ENCODE measurements at regions not wholly inside any gene's neighbourhood (a gene's known extent, or its start where the extent isn't known, plus 50 kb on each side); places are given as distances from the start of the nearest gene placed in this dataset.
"Not testable (repeated sequence)": the region's sequence is repeated elsewhere in the genome, so short reads cannot be mapped to it uniquely, and the experiment has no call there.

GRCh38 chrX:6941041-6941440, 206.5 kb upstream of the STS start:
- Mint-ChIP-seq H3K36me3 (no peaks in the 10 kb centered on the region), H3K4me1 (no peaks in the 10 kb centered on the region), H3K27me3 (no peaks in the 10 kb centered on the region), H3K9me3 (peaks cover 0 to 5% (median 0%) of the 10 kb centered on the region in 7 donors), H3K27ac (no peak overlapping the region), H3K4me3 (no peak overlapping the region)
- DNase-seq (no peak), ATAC-seq (ENCODE audit: low read depth in 2 of 2) (no peak)
- Histone ChIP-seq H3K27me3 (ENCODE audit: control insufficient read depth, insufficient read depth, low read length) (no peaks in the 10 kb centered on the region), H3K27ac (ENCODE audit: insufficient read depth, low read length, poor library complexity, severe bottlenecking) (no peak overlapping the region), H3K4me3 (ENCODE audit: low read depth, low read length) (no peak overlapping the region), H3K36me3 (ENCODE audit: control insufficient read depth, insufficient read depth, low read length) (no peaks in the 10 kb centered on the region), H3K9me3 (ENCODE audit: control insufficient read depth in 2 of 2, low read length in 2 of 2) (no peaks in the 10 kb centered on the region), H3K4me1 (ENCODE audit: control insufficient read depth, insufficient read depth, low read length, poor library complexity, severe bottlenecking) (no peaks in the 10 kb centered on the region)

- H3K9me3 Mint-ChIP-seq = not testable (repeated sequence)
Measured at GRCh38 chrX:6932942-6933341, 214.6 kb upstream of the STS start.

GRCh38 chrX:6930307-6930849, 217.1 kb upstream of the STS start:
- H3K27ac Mint-ChIP-seq = no peak overlapping the region
- ATAC-seq (ENCODE audit: low read depth in 2 of 2) (no peak), DNase-seq (no peak)
- H3K27ac ChIP-seq (ENCODE audit: insufficient read depth, low read length, poor library complexity, severe bottlenecking) = no peak overlapping the region
- H3K9me3 ChIP-seq (ENCODE audit: control insufficient read depth in 2 of 2, low read length in 2 of 2) = no peaks in the 10 kb centered on the region
- H3K27me3 ChIP-seq (ENCODE audit: control insufficient read depth, insufficient read depth, low read length) = no peaks in the 10 kb centered on the region
- no peak overlapping the region for H3K4me3 ChIP-seq (ENCODE audit: low read depth, low read length)
- H3K4me1 Mint-ChIP-seq = no peaks in the 10 kb centered on the region
- H3K4me1 ChIP-seq (ENCODE audit: control insufficient read depth, insufficient read depth, low read length, poor library complexity, severe bottlenecking) = no peaks in the 10 kb centered on the region
- H3K9me3 Mint-ChIP-seq = peaks cover 0 to 10% (median 3%) of the 10 kb centered on the region in 7 donors
- H3K36me3 ChIP-seq (ENCODE audit: control insufficient read depth, insufficient read depth, low read length) = no peaks in the 10 kb centered on the region
- H3K36me3 Mint-ChIP-seq = no peaks in the 10 kb centered on the region
- H3K4me3 Mint-ChIP-seq = no peak overlapping the region
- no peaks in the 10 kb centered on the region for H3K27me3 Mint-ChIP-seq

More at GRCh38 chrX:6932942-6933341, 214.6 kb upstream of the STS start:
- not testable (repeated sequence) for H3K27ac Mint-ChIP-seq; H3K4me1 Mint-ChIP-seq; H3K27ac ChIP-seq (ENCODE audit: insufficient read depth, low read length, poor library complexity, severe bottlenecking); ATAC-seq (ENCODE audit: low read depth in 2 of 2); H3K36me3 ChIP-seq (ENCODE audit: control insufficient read depth, insufficient read depth, low read length); H3K4me3 Mint-ChIP-seq; H3K36me3 Mint-ChIP-seq; H3K27me3 ChIP-seq (ENCODE audit: control insufficient read depth, insufficient read depth, low read length); H3K27me3 Mint-ChIP-seq; H3K4me3 ChIP-seq (ENCODE audit: low read depth, low read length); H3K4me1 ChIP-seq (ENCODE audit: control insufficient read depth, insufficient read depth, low read length, poor library complexity, severe bottlenecking); H3K9me3 ChIP-seq (ENCODE audit: control insufficient read depth in 2 of 2, low read length in 2 of 2); DNase-seq

GRCh38 chrX:6924443-6925077, 223.0 kb upstream of the STS start:
- no peaks in the 10 kb centered on the region for H3K36me3 Mint-ChIP-seq
- no peaks in the 10 kb centered on the region for H3K27me3 Mint-ChIP-seq
- peaks cover 0 to 9% (median 0%) of the 10 kb centered on the region in 7 donors for H3K9me3 Mint-ChIP-seq
- DNase-seq (no peak), ATAC-seq (ENCODE audit: low read depth in 2 of 2) (no peak)
- no peak overlapping the region for H3K27ac ChIP-seq (ENCODE audit: insufficient read depth, low read length, poor library complexity, severe bottlenecking)
- H3K4me1 Mint-ChIP-seq = no peaks in the 10 kb centered on the region
- no peaks in the 10 kb centered on the region for H3K36me3 ChIP-seq (ENCODE audit: control insufficient read depth, insufficient read depth, low read length)
- no peaks in the 10 kb centered on the region for H3K4me1 ChIP-seq (ENCODE audit: control insufficient read depth, insufficient read depth, low read length, poor library complexity, severe bottlenecking)
- H3K4me3 ChIP-seq (ENCODE audit: low read depth, low read length) = no peak overlapping the region
- no peaks in the 10 kb centered on the region for H3K9me3 ChIP-seq (ENCODE audit: control insufficient read depth in 2 of 2, low read length in 2 of 2)
- H3K27me3 ChIP-seq (ENCODE audit: control insufficient read depth, insufficient read depth, low read length) = no peaks in the 10 kb centered on the region
- no peak overlapping the region for H3K27ac Mint-ChIP-seq
- H3K4me3 Mint-ChIP-seq = no peak overlapping the region

- H3K27me3 ChIP-seq (ENCODE audit: control insufficient read depth, insufficient read depth, low read length) = no peaks in the 10 kb centered on the region
- H3K4me3 ChIP-seq (ENCODE audit: low read depth, low read length) = no peak overlapping the region
- no peak overlapping the region for H3K4me3 Mint-ChIP-seq
- H3K4me1 ChIP-seq (ENCODE audit: control insufficient read depth, insufficient read depth, low read length, poor library complexity, severe bottlenecking) = no peaks in the 10 kb centered on the region
- H3K36me3 ChIP-seq (ENCODE audit: control insufficient read depth, insufficient read depth, low read length) = no peaks in the 10 kb centered on the region
- DNase-seq (no peak), ATAC-seq (ENCODE audit: low read depth in 2 of 2) (no peak)
- H3K27ac ChIP-seq (ENCODE audit: insufficient read depth, low read length, poor library complexity, severe bottlenecking) = no peak overlapping the region
- H3K27ac Mint-ChIP-seq = no peak overlapping the region
- H3K9me3 Mint-ChIP-seq = peaks cover 0 to 4% (median 0%) of the 10 kb centered on the region in 7 donors
- H3K27me3 Mint-ChIP-seq = no peaks in the 10 kb centered on the region
- H3K4me1 Mint-ChIP-seq = no peaks in the 10 kb centered on the region
- no peaks in the 10 kb centered on the region for H3K36me3 Mint-ChIP-seq
- H3K9me3 ChIP-seq (ENCODE audit: control insufficient read depth in 2 of 2, low read length in 2 of 2) = no peaks in the 10 kb centered on the region
Measured at GRCh38 chrX:6917666-6918065, 229.8 kb upstream of the STS start.

- DNase-seq (no peak), ATAC-seq (ENCODE audit: low read depth in 2 of 2) (no peak)
- Mint-ChIP-seq H3K27me3 (no peaks in the 10 kb centered on the region), H3K4me1 (no peaks in the 10 kb centered on the region), H3K36me3 (no peaks in the 10 kb centered on the region), H3K27ac (no peak overlapping the region), H3K9me3 (peaks cover 0 to 6% (median 2%) of the 10 kb centered on the region in 7 donors), H3K4me3 (no peak overlapping the region)
- Histone ChIP-seq H3K27ac (ENCODE audit: insufficient read depth, low read length, poor library complexity, severe bottlenecking) (no peak overlapping the region), H3K4me3 (ENCODE audit: low read depth, low read length) (no peak overlapping the region), H3K9me3 (ENCODE audit: control insufficient read depth in 2 of 2, low read length in 2 of 2) (no peaks in the 10 kb centered on the region), H3K4me1 (ENCODE audit: control insufficient read depth, insufficient read depth, low read length, poor library complexity, severe bottlenecking) (no peaks in the 10 kb centered on the region), H3K27me3 (ENCODE audit: control insufficient read depth, insufficient read depth, low read length) (no peaks in the 10 kb centered on the region), H3K36me3 (ENCODE audit: control insufficient read depth, insufficient read depth, low read length) (no peaks in the 10 kb centered on the region)
Measured at GRCh38 chrX:6910218-6910617, 237.3 kb upstream of the STS start.

GRCh38 chrX:6909396-6909795, 238.1 kb upstream of the STS start:
- Mint-ChIP-seq H3K4me3 (no peak overlapping the region), H3K4me1 (no peaks in the 10 kb centered on the region), H3K27me3 (no peaks in the 10 kb centered on the region), H3K9me3 (peaks cover 0 to 7% (median 2%) of the 10 kb centered on the region in 7 donors), H3K36me3 (no peaks in the 10 kb centered on the region), H3K27ac (no peak overlapping the region)
- DNase-seq (no peak), ATAC-seq (ENCODE audit: low read depth in 2 of 2) (no peak)
- Histone ChIP-seq H3K4me1 (ENCODE audit: control insufficient read depth, insufficient read depth, low read length, poor library complexity, severe bottlenecking) (no peaks in the 10 kb centered on the region), H3K27me3 (ENCODE audit: control insufficient read depth, insufficient read depth, low read length) (no peaks in the 10 kb centered on the region), H3K36me3 (ENCODE audit: control insufficient read depth, insufficient read depth, low read length) (no peaks in the 10 kb centered on the region), H3K4me3 (ENCODE audit: low read depth, low read length) (no peak overlapping the region), H3K9me3 (ENCODE audit: control insufficient read depth in 2 of 2, low read length in 2 of 2) (no peaks in the 10 kb centered on the region), H3K27ac (ENCODE audit: insufficient read depth, low read length, poor library complexity, severe bottlenecking) (no peak overlapping the region)

GRCh38 chrX:6906608-6907007, 240.9 kb upstream of the STS start:
- H3K4me3 Mint-ChIP-seq = no peak overlapping the region
- peaks cover 0 to 7% (median 2%) of the 10 kb centered on the region in 7 donors for H3K9me3 Mint-ChIP-seq
- no peaks in the 10 kb centered on the region for H3K27me3 Mint-ChIP-seq
- H3K27ac ChIP-seq (ENCODE audit: insufficient read depth, low read length, poor library complexity, severe bottlenecking) = no peak overlapping the region
- H3K27me3 ChIP-seq (ENCODE audit: control insufficient read depth, insufficient read depth, low read length) = no peaks in the 10 kb centered on the region
- no peaks in the 10 kb centered on the region for H3K4me1 ChIP-seq (ENCODE audit: control insufficient read depth, insufficient read depth, low read length, poor library complexity, severe bottlenecking)
- DNase-seq (no peak), ATAC-seq (ENCODE audit: low read depth in 2 of 2) (no peak)
- no peaks in the 10 kb centered on the region for H3K4me1 Mint-ChIP-seq
- no peaks in the 10 kb centered on the region for H3K36me3 Mint-ChIP-seq
- no peak overlapping the region for H3K27ac Mint-ChIP-seq
- H3K4me3 ChIP-seq (ENCODE audit: low read depth, low read length) = no peak overlapping the region
- H3K36me3 ChIP-seq (ENCODE audit: control insufficient read depth, insufficient read depth, low read length) = no peaks in the 10 kb centered on the region
- H3K9me3 ChIP-seq (ENCODE audit: control insufficient read depth in 2 of 2, low read length in 2 of 2) = no peaks in the 10 kb centered on the region

Measured in CD4-positive, CD25-positive, alpha-beta regulatory T cell (primary cell).